DND-41 (cell line): ENCODE measurements at regions not wholly inside any gene's neighbourhood (a gene's known extent, or its start where the extent isn't known, plus 50 kb on each side); places are given as distances from the start of the nearest gene placed in this dataset.

ENCODE experiments used
- CTCF ChIP-seq: IDR thresholded peaks from 2 replicates; pipeline ENCODE4 v1.5.1; 2012; ENCODE audit warnings: borderline replicate concordance, low read length, moderate library complexity, mild to moderate bottlenecking; ENCODE audit not compliant: poor library complexity, severe bottlenecking; ENCODE audit errors: extremely low read depth
- EZH2 ChIP-seq: IDR thresholded peaks from 3 replicates; pipeline ENCODE4 v1.6.1; 2012; ENCODE audit warnings: borderline replicate concordance, low read depth, mild to moderate bottlenecking, moderate library complexity, low read length, inconsistent platforms; ENCODE audit not compliant: severe bottlenecking

GRCh38 chr4:124278477-124278876 lies 434.1 kb downstream of the ANKRD50 start:
- TF ChIP-seq CTCF (no peak), EZH2 (no peak)
